HL-60 (cell line): ENCODE measurements at regions not wholly inside any gene's neighbourhood (a gene's known extent, or its start where the extent isn't known, plus 50 kb on each side); places are given as distances from the start of the nearest gene placed in this dataset.

Source experiments
- DNase-seq, 2 experiments: peaks; one replicate each; pipeline ENCODE4 v3.0.0-alpha.2; 2010 to 2020; ENCODE audit warnings: low read depth in 1 of 2, low spot score in 1 of 2
- H3K27ac ChIP-seq: fragments of 250-450 bp; sonication (Bioruptor Pico); replicated peaks from 2 replicates; pipeline ENCODE4 v1.5.1; 2020; ENCODE audit warnings: mild to moderate bottlenecking, moderate library complexity
- H3K27me3 ChIP-seq: fragments of 250-450 bp; sonication (Bioruptor Pico); 2 replicates; pipeline ENCODE4 v1.5.1; 2021; ENCODE audit warnings: mild to moderate bottlenecking, moderate library complexity; ENCODE audit not compliant: insufficient read depth, poor library complexity, severe bottlenecking
- H3K4me3 ChIP-seq: replicated peaks from 2 replicates; pipeline ENCODE4 v1.5.1; 2011; ENCODE audit warnings: mild to moderate bottlenecking, control low read depth, low read length; ENCODE audit not compliant: insufficient read depth
- GABPA ChIP-seq: IDR thresholded peaks from 2 replicates; pipeline ENCODE4 v1.6.1; 2012; ENCODE audit warnings: low read depth
- POLR2AphosphoS5 ChIP-seq: IDR thresholded peaks from 2 replicates; pipeline ENCODE4 v1.6.1; 2012; ENCODE audit warnings: low read depth
- SPI1 ChIP-seq: IDR thresholded peaks from 2 replicates; pipeline ENCODE4 v1.6.1; 2012; ENCODE audit warnings: low read depth, mild to moderate bottlenecking, borderline replicate concordance
- TF ChIP-seq, protein P1 (sequence below): IDR thresholded peaks from one replicate; pipeline ENCODE4 v1.5.1; 2011; ENCODE audit warnings: low read length, control low read depth, inconsistent platforms; ENCODE audit not compliant: insufficient read depth
- TF ChIP-seq, protein P2 (sequence below): IDR thresholded peaks from 2 replicates; pipeline ENCODE4 v1.6.1; 2012; ENCODE audit warnings: low read depth; ENCODE audit not compliant: insufficient replicate concordance

DNA sequence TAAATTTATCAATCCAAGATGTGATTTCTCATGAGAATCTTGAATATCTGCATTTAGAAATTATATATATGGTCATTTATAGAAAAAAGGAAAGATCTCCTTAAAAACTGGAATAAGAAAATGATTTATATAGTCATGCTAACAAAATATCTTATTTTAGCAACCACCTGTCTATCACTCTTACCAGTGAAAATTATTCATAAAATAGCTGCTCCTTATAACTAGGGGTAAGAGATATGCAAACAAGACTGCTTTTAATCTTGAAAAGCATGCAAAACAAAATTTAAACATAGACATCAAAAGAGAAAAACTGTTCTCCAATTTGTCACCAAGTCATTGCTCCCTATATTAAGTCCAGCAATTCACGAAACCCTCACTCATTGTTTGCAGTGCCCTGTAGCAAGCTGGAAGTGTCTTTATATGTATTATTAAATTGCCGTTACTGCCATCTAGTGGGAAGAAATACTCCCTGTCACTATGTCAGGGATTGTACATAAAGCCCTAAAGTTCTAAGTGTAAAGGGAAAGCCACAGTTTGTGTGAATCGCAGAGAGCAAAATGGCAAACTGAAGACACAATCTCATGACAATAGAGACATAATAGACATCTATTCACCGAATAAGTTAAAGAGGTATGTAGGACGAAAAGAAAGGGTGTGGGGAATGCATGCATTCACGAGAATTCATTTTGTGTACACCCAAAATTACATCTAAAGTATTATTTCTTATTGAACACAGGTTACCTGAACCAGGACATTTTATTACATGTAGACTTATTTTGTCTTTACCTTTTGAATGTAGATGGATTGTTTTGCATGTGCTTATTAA is 600.5 kb downstream of the USP25 start:
- Histone ChIP-seq H3K27me3 (no peaks in the 10 kb centered on the region), H3K4me3 (no peak overlapping the region), H3K27ac (no peak overlapping the region)
- DNase-seq = peak in 1 of 2 experiments; percentile 33
- TF ChIP-seq SPI1 = no peak
- TF ChIP-seq, protein P1, sequence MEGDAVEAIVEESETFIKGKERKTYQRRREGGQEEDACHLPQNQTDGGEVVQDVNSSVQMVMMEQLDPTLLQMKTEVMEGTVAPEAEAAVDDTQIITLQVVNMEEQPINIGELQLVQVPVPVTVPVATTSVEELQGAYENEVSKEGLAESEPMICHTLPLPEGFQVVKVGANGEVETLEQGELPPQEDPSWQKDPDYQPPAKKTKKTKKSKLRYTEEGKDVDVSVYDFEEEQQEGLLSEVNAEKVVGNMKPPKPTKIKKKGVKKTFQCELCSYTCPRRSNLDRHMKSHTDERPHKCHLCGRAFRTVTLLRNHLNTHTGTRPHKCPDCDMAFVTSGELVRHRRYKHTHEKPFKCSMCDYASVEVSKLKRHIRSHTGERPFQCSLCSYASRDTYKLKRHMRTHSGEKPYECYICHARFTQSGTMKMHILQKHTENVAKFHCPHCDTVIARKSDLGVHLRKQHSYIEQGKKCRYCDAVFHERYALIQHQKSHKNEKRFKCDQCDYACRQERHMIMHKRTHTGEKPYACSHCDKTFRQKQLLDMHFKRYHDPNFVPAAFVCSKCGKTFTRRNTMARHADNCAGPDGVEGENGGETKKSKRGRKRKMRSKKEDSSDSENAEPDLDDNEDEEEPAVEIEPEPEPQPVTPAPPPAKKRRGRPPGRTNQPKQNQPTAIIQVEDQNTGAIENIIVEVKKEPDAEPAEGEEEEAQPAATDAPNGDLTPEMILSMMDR = peak; percentile 56

DNA sequence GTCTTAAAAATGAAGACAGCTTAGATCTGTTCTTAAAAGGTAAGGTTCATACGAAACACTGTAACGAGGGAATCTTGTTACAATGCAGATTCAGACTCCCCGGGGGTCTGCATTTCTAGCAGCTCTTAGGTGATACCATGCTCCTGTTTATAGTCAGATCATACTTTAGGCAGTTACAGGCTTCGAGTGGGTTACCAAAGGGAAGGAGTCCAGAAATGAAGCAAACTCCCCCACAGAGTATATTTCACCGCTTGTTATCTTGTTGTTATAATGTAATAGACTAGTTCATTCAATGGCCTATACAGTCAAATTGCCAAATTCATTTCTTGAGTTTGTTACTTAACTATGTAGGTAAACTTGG is 601.1 kb downstream of the USP25 start:
- H3K27me3 ChIP-seq = no peaks in the 10 kb centered on the region
- no peak overlapping the region for H3K27ac ChIP-seq
- TF ChIP-seq SPI1 = no peak
- TF ChIP-seq GABPA = no peak
- DNase-seq = no peak
- no peak overlapping the region for H3K4me3 ChIP-seq

DNA sequence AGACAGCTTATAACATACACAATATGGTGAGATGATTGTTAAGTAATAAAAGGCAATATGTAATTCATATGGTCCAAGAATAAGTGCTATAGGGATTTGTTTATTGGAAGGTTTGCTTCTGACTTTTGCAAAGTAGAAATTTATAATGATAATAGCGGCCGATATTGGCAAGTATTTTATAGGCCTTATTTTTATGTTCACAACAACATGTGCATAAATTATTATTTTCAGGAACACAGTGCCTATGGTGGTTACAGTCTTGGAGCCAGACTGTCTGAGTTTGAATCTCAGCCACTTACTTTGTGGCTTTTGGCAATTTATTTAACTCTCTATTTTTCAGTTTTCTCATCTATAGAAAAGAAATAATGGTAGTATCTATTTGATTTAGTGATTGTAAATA is 607.5 kb downstream of the USP25 start:
- Histone ChIP-seq H3K27me3 (no peaks in the 10 kb centered on the region), H3K4me3 (no peak overlapping the region), H3K27ac (no peak overlapping the region)
- TF ChIP-seq POLR2AphosphoS5 = no peak
- TF ChIP-seq, protein P1 = no peak
- TF ChIP-seq SPI1 = no peak
- TF ChIP-seq GABPA = no peak
- TF ChIP-seq, protein P2, sequence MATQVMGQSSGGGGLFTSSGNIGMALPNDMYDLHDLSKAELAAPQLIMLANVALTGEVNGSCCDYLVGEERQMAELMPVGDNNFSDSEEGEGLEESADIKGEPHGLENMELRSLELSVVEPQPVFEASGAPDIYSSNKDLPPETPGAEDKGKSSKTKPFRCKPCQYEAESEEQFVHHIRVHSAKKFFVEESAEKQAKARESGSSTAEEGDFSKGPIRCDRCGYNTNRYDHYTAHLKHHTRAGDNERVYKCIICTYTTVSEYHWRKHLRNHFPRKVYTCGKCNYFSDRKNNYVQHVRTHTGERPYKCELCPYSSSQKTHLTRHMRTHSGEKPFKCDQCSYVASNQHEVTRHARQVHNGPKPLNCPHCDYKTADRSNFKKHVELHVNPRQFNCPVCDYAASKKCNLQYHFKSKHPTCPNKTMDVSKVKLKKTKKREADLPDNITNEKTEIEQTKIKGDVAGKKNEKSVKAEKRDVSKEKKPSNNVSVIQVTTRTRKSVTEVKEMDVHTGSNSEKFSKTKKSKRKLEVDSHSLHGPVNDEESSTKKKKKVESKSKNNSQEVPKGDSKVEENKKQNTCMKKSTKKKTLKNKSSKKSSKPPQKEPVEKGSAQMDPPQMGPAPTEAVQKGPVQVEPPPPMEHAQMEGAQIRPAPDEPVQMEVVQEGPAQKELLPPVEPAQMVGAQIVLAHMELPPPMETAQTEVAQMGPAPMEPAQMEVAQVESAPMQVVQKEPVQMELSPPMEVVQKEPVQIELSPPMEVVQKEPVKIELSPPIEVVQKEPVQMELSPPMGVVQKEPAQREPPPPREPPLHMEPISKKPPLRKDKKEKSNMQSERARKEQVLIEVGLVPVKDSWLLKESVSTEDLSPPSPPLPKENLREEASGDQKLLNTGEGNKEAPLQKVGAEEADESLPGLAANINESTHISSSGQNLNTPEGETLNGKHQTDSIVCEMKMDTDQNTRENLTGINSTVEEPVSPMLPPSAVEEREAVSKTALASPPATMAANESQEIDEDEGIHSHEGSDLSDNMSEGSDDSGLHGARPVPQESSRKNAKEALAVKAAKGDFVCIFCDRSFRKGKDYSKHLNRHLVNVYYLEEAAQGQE = no peak
- DNase-seq = no peak

DNA sequence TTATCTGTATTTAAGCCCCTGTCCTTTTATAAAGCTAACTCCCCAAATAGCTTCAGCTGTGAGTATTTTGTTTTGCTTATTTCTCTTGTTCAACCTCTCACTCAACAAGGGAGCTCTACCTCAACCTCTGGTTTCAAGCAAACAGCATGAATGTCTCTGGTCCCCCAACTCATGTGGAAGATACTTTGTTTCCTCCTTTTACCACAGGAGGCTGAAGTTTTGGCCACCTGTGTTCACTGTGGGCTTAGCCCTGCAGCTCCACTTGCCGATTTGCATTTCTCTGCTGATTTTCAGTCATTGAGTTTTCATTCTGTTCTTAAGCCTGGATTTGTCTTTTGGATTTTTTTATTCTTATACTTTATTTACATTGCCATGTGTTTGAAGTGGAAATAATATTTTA is 613.1 kb downstream of the USP25 start:
- Histone ChIP-seq H3K27me3 (no peaks in the 10 kb centered on the region), H3K27ac (no peak overlapping the region), H3K4me3 (no peak overlapping the region)
- no peak for TF ChIP-seq POLR2AphosphoS5
- TF ChIP-seq, protein P1 = no peak
- TF ChIP-seq, protein P2 = no peak
- TF ChIP-seq GABPA = no peak
- no peak for TF ChIP-seq SPI1
- DNase-seq = no peak
